D341Med (cell line): ENCODE measurements at regions not wholly inside any gene's neighbourhood (a gene's known extent, or its start where the extent isn't known, plus 50 kb on each side); places are given as distances from the start of the nearest gene placed in this dataset.

Source experiments
- DNase-seq: peaks from one replicate; pipeline ENCODE4 v3.0.0; 2012; ENCODE audit warnings: low spot score

GRCh38 chr6:168228676-168229367, 90.8 kb downstream of the DACT2 start:
- no peak for DNase-seq

GRCh38 chr6:168227840-168228239, 91.7 kb downstream of the DACT2 start:
- DNase-seq = no peak

- no peak for DNase-seq
Observed at GRCh38 chr6:168226902-168227318, 92.7 kb downstream of the DACT2 start.

- no peak for DNase-seq
Observed at GRCh38 chr6:168226061-168226752, 93.4 kb downstream of the DACT2 start.

- no peak for DNase-seq
Observed at GRCh38 chr6:168225471-168225911, 94.1 kb downstream of the DACT2 start.

GRCh38 chr6:168223755-168224154, 95.8 kb downstream of the DACT2 start:
- DNase-seq = no peak

- DNase-seq = no peak
Observed at GRCh38 chr6:168223150-168223549, 96.4 kb downstream of the DACT2 start.

- no peak for DNase-seq
Observed at GRCh38 chr6:168222115-168223043, 97.2 kb downstream of the DACT2 start.

GRCh38 chr6:168221497-168222079, 98.0 kb downstream of the DACT2 start:
- DNase-seq = no peak

GRCh38 chr6:168221000-168221399, 98.6 kb downstream of the DACT2 start:
- no peak for DNase-seq

- no peak for DNase-seq
Observed at GRCh38 chr6:168219804-168220203, 99.8 kb downstream of the DACT2 start.

GRCh38 chr6:168218785-168219566, 100.6 kb downstream of the DACT2 start:
- no peak for DNase-seq

- no peak for DNase-seq
Observed at GRCh38 chr6:168217880-168218537, 101.6 kb downstream of the DACT2 start.

GRCh38 chr6:168217216-168217879, 102.2 kb downstream of the DACT2 start:
- DNase-seq = no peak

GRCh38 chr6:168216751-168217191, 102.8 kb downstream of the DACT2 start:
- DNase-seq = no peak

GRCh38 chr6:168216117-168216516, 103.5 kb downstream of the DACT2 start:
- DNase-seq = no peak

- no peak for DNase-seq
Observed at GRCh38 chr6:168215121-168215808, 104.3 kb downstream of the DACT2 start.

- no peak for DNase-seq
Observed at GRCh38 chr6:168214586-168215104, 104.9 kb downstream of the DACT2 start.

- DNase-seq = no peak
Observed at GRCh38 chr6:168213121-168213524, 106.5 kb downstream of the DACT2 start.
